HEK293T (cell line): ENCODE measurements at regions not wholly inside any gene's neighbourhood (a gene's known extent, or its start where the extent isn't known, plus 50 kb on each side); places are given as distances from the start of the nearest gene placed in this dataset.

Source experiments
- ELF4 ChIP-seq: fragments of 450-650 bp; IDR thresholded peaks from 2 replicates; pipeline ENCODE4 v1.6.1; 2017; ENCODE audit warnings: antibody characterized with exemption
- L3MBTL2 ChIP-seq: fragments of 450-650 bp; conservative IDR thresholded peaks from 2 replicates; pipeline ENCODE4 v1.6.1; 2016; ENCODE audit warnings: mild to moderate bottlenecking
- NFRKB ChIP-seq: fragments of 450-650 bp; IDR thresholded peaks from 2 replicates; pipeline ENCODE4 v1.6.1; 2016; ENCODE audit warnings: mild to moderate bottlenecking, moderate library complexity
- SP1 ChIP-seq: fragments of 450-650 bp; IDR thresholded peaks from 2 replicates; pipeline ENCODE4 v1.6.1; 2017
- ZNF384 ChIP-seq: fragments of 450-650 bp; IDR thresholded peaks from 2 replicates; pipeline ENCODE4 v1.6.1; 2016

- no peak for TF ChIP-seq ELF4
- TF ChIP-seq L3MBTL2 = no peak
- no peak for TF ChIP-seq NFRKB
- no peak for TF ChIP-seq SP1
- no peak for TF ChIP-seq ZNF384
Measured at GRCh38 chr3:72080095-72080494, 295.1 kb upstream of the PROK2 start.
